ENCODE measurements at regions not wholly inside any gene's neighbourhood (a gene's known extent, or its start where the extent isn't known, plus 50 kb on each side); places are given as distances from the start of the nearest gene placed in this dataset.
"Not testable (repeated sequence)": the region's sequence is repeated elsewhere in the genome, so short reads cannot be mapped to it uniquely, and the experiment has no call there.

- no peak for DNase-seq
Measured at GRCh38 chr3:182294256-182294655, 499.0 kb upstream of the ATP11B start.

GRCh38 chr3:182294696-182295095 is 498.6 kb upstream of the ATP11B start:
- DNase-seq: no peak

- DNase-seq: no peak
Measured at GRCh38 chr3:182300266-182300665, 493.0 kb upstream of the ATP11B start.

GRCh38 chr3:182303169-182303568 is 490.1 kb upstream of the ATP11B start:
- DNase-seq: no peak

GRCh38 chr3:182305881-182306665 is 487.2 kb upstream of the ATP11B start:
- DNase-seq: no peak

- no peak for DNase-seq
Measured at GRCh38 chr3:182308328-182308727, 485.0 kb upstream of the ATP11B start.

GRCh38 chr3:182309120-182309519 is 484.2 kb upstream of the ATP11B start:
- no peak for DNase-seq

- DNase-seq: no peak
Measured at GRCh38 chr3:182315313-182315712, 478.0 kb upstream of the ATP11B start.

- no peak for DNase-seq
Measured at GRCh38 chr3:182323126-182323700, 470.1 kb upstream of the ATP11B start.

GRCh38 chr3:182323898-182324297 is 469.4 kb upstream of the ATP11B start:
- DNase-seq: no peak

GRCh38 chr3:182325213-182325950 is 467.9 kb upstream of the ATP11B start:
- DNase-seq: no peak

GRCh38 chr3:182327196-182327681 is 466.1 kb upstream of the ATP11B start:
- no peak for DNase-seq

GRCh38 chr3:182330646-182331045 is 462.7 kb upstream of the ATP11B start:
- DNase-seq: no peak

GRCh38 chr3:182331341-182331740 is 462.0 kb upstream of the ATP11B start:
- no peak for DNase-seq

GRCh38 chr3:182342252-182342651 is 451.1 kb upstream of the ATP11B start:
- no peak for DNase-seq

- not testable (repeated sequence) for DNase-seq
Measured at GRCh38 chr3:182344026-182344425, 449.3 kb upstream of the ATP11B start.

- DNase-seq: no peak
Measured at GRCh38 chr3:182349051-182349450, 444.3 kb upstream of the ATP11B start.

- DNase-seq: no peak
Measured at GRCh38 chr3:182349951-182350517, 443.3 kb upstream of the ATP11B start.

- DNase-seq: no peak
Measured at GRCh38 chr3:182357928-182358327, 435.4 kb upstream of the ATP11B start.

- no peak for DNase-seq
Measured at GRCh38 chr3:182364323-182364722, 429.0 kb upstream of the ATP11B start.

- no peak for DNase-seq
Measured at GRCh38 chr3:182364723-182365650, 428.3 kb upstream of the ATP11B start.

GRCh38 chr3:182366746-182367145 is 426.6 kb upstream of the ATP11B start:
- no peak for DNase-seq
